HG03045 (cell line): ENCODE measurements at regions not wholly inside any gene's neighbourhood (a gene's known extent, or its start where the extent isn't known, plus 50 kb on each side); places are given as distances from the start of the nearest gene placed in this dataset.
"Not testable (repeated sequence)": the region's sequence is repeated elsewhere in the genome, so short reads cannot be mapped to it uniquely, and the experiment has no call there.

Experiments
- ATAC-seq: cut with Tn5 transposase; IDR thresholded peaks from one replicate; pipeline ENCODE4 v1.9.1; 2021; ENCODE audit warnings: mild to moderate bottlenecking, moderate library complexity; ENCODE audit not compliant: unreplicated experiment

GRCh38 chr7:81236560-81236959 lies 317.7 kb upstream of the SEMA3C start:
- no peak for ATAC-seq

GRCh38 chr7:81235997-81236396 lies 317.1 kb upstream of the SEMA3C start:
- ATAC-seq = no peak

DNA sequence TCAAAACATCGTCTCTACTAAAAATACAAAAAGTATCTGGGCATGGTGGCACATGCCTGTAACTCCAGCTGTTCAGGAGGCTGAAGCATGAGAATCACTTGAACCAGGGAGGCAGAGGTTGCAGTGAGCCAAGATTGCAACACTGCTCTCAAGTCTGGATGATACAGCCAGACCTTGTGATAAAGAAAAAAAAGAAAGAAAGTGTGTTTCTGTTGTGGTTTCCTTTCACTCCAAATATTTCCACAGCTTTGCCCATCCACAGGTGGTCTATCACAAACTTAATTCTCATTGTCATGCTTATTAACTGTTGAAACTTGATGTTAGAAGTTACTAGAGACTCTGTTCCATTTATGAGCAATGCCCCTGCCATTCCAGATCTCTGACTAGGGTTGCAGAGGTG lies 316.0 kb upstream of the SEMA3C start:
- no peak for ATAC-seq

- ATAC-seq = no peak
These were observed 314.5 kb upstream of the SEMA3C start for GRCh38 chr7:81233208-81233940.

GRCh38 chr7:81232084-81232799 lies 313.4 kb upstream of the SEMA3C start:
- ATAC-seq = no peak

- ATAC-seq = no peak
These were observed 312.5 kb upstream of the SEMA3C start for GRCh38 chr7:81231301-81231838.

- ATAC-seq = no peak
These were observed 307.4 kb upstream of the SEMA3C start for GRCh38 chr7:81226234-81226633.

DNA sequence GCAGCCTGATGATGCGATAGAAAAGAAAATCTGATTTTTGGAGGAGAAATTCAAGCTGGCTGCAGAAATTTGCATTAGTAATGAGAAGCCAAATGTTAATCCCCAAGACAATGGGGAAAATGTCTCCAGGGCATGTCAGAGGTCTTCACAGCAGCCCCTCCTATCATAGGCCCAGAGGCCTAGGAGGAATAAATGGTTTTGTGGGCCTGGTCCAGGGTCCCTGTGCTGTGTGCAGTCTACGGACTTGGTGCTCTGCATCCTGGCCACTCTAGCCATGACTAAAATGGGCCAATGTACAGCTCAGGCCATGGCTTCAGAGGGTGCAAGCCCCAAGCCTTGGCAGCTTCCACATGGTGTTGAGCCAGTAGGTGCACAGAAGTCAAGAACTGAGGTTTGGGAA lies 303.8 kb upstream of the SEMA3C start:
- ATAC-seq = not testable (repeated sequence)

DNA sequence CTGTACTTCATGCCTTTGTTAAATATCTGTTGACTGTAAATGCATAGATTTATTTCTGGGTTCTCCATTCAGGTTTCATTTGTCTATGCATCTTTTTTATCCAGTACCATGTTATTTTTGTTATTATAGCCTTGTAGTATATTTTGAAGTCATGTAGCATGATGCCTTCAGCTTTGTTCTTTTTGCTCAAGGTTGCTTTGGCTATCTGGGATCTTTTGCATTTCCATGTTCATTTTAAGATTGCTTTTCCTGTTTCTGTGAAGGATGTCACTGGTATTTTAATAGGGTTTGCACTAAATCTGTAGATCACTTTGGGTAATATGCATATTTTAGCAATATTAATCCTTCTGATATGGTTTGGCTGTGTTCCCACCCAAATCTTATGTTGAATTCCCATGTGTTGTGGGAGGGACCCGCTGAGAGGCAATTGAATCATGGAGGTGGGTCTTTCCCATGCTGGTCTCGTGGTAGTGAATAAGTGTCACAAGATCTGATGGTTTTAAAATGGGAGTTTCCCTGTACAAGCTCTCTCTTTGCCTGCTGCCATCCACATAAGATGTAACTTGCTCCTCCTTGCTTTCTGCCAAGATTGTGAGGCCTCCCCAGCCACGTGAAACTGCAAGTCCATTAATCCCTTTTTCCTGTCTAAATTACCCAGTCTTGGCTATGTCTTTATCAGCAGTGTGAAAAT lies 302.8 kb upstream of the SEMA3C start:
- no peak for ATAC-seq

- no peak for ATAC-seq
These were observed 299.7 kb upstream of the SEMA3C start for GRCh38 chr7:81218480-81219106.

DNA sequence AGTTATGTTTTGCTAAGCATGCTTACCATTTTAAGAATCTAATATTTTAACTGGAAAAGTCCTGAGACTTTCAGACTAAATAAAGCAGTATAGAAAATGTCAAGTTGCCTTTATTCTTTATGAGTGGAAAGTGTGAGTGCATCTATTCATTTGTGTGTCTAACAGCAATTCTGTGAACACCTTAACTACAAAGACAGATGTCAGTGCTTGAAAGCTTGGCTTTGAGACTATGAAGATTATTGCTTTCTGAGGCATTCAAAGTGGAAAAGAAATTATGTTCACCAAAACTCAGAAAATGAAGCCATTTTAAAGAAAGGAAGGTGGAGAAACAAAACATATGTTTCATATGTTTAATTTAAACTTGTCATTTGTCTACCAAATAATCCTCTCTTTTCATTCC lies 294.5 kb upstream of the SEMA3C start:
- no peak for ATAC-seq

- no peak for ATAC-seq
These were observed 293.1 kb upstream of the SEMA3C start for GRCh38 chr7:81211934-81212320.

DNA sequence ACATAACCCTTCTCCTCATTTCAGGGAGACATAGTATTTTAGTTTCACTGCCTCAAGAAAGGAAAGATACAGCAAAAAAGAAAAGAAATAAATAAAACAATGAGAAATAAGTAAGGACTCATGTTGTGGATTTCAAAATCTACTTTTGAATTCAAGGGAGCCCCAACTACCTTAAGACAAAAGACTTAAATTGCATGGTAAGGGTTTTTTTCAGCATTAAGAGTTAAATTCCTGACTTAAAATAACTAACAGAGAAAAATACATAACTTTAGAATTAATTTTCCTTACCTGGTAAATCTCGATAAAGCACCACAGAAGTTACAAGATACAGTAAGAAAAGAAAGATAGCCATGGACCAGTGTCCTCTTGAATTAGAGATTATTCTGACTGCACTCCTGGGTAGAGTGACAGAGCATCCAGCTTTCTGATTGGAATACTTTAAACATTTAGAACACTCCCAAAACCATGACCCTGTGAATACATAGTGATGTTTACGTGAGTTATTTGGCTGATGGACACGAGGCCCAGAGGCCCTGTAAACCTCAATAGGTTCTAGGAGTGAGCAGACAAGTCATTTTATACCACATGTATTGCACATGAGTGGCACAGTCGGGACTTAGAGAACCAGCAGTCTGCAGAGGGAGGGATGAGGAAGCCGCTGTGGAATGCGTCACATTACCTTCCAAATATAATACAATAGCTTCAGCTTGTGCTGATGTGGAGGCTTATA lies 292.5 kb upstream of the SEMA3C start:
- ATAC-seq = no peak

DNA sequence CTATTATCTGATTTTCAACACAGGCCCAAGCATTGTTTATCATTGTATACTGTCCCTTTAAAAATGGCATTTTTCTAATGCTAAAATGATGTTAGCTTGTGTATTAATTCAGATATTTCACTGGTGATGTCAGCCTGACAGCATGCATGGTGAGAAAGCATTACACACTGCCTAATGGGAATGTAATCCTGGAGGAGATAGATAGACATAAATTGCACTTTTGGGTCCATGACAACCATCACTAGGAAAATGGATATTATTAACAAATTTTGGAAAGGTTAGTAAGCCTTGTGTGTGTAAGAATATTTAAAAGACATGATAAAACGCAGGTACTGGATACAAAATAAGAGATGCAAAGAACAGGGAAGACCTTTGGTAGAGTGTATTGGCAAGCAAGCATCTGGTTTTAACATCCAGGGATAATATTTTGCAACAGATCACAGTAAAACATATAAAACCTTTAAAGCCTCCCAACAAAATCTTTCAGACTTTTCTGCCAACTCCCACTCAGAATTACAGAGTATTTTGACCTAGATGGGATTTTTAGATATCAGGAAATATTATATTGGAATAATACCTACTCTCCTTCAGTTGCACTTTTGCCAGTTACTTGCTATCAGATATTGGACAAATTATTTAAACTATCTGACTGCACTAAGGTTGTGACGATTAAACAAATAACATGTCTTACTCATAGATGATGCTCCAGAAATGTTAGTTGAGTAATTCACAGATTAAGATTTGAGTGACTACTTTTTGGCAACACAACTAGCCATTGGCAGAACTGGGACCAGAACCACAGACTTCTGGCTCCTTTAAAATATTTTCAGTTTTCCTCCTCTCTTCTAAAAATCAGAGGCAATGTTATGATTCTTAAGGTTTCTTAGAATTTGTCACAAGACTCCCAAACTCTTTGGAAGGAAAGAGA lies 291.6 kb upstream of the SEMA3C start:
- ATAC-seq = no peak

- no peak for ATAC-seq
These were observed 290.2 kb upstream of the SEMA3C start for GRCh38 chr7:81209059-81209458.

DNA sequence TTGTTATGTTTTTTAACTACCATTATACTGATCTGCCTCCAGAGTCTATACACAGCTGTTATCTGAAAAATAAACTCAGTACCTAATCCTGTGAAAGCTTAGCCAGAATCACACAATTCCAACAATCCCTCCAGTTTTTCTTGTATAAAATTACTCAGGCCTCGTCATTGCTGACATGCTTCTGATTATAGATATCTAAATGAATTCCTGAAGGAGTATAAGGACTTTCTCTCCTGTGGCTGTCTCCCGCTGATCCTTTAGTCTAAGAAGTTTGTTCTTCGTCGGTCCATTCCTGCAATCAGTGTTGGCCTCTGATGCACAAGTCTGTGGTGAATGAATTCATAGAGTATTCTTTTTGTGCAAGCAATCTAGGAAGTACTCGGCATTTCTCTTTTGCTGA lies 288.9 kb upstream of the SEMA3C start:
- no peak for ATAC-seq

- no peak for ATAC-seq
These were observed 288.0 kb upstream of the SEMA3C start for GRCh38 chr7:81206667-81207360.

- no peak for ATAC-seq
These were observed 287.4 kb upstream of the SEMA3C start for GRCh38 chr7:81206217-81206616.

DNA sequence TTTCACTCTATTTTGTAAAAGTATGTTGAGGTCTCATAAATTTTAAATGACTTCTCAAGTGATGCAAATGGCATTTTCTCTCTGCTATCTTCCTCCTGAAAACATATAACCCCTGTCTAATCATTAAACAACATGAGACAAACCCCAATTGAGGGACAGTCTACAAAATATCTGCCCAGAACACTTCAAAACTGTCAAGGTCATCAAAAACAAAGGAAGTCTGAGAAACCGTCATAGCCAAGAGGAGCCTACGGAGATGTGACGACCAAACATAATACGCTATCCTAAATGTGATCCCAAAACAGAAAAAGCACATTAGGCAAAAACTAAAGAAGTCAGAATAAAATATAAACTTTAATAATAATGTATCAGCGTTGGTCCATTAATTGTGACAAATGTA lies 282.3 kb upstream of the SEMA3C start:
- ATAC-seq = no peak
